ENCODE measurements at regions not wholly inside any gene's neighbourhood (a gene's known extent, or its start where the extent isn't known, plus 50 kb on each side); places are given as distances from the start of the nearest gene placed in this dataset.
A peak's percentile ranks its signal among the peaks of the same experiment; 100 is the strongest.

GRCh38 chr12:17950898-17951297 is 139.1 kb downstream of the RERGL start:
- no peak for ATAC-seq
- intact Hi-C loops (cut with DNase I): no loop called here
- Histone ChIP-seq H3K27me3 (ENCODE audit: insufficient read depth in 3 of 3, low read length in 2 of 3) (no peaks in the 10 kb centered on the region), H3K36me3 (ENCODE audit: insufficient read depth in 1 of 2, low read depth in 1 of 2) (no peaks in the 10 kb centered on the region), H3K27ac (no peak overlapping the region), H3K4me1 (no peaks in the 10 kb centered on the region), H3K4me3 (no peak overlapping the region), H3K9me3 (no peaks in the 10 kb centered on the region)
- DNase-seq: no peak
- TF ChIP-seq CTCF (IDR thresholded peaks at IDR 0.05): no peak
- 43 to 71% (median 51%) methylated on average over 2 of the region's 2 CpGs for WGBS, 3 donors

GRCh38 chr12:17949558-17950141 is 140.3 kb downstream of the RERGL start:
- no peak overlapping the region for H3K27ac ChIP-seq
- no peaks in the 10 kb centered on the region for H3K4me1 ChIP-seq
- H3K4me3 ChIP-seq: no peak overlapping the region
- TF ChIP-seq CTCF (IDR thresholded peaks at IDR 0.05): no peak
- DNase-seq (peak in 1 of 2 donors; percentile 28), ATAC-seq (no peak)
- intact Hi-C loops (cut with DNase I): no loop called here
- no peaks in the 10 kb centered on the region for H3K36me3 ChIP-seq (ENCODE audit: insufficient read depth in 1 of 2, low read depth in 1 of 2)
- H3K27me3 ChIP-seq (ENCODE audit: insufficient read depth in 3 of 3, low read length in 2 of 3): no peaks in the 10 kb centered on the region
- no peaks in the 10 kb centered on the region for H3K9me3 ChIP-seq
- WGBS, 3 donors: 58 to 75% (median 73%) methylated on average over 2 of the region's 2 CpGs

GRCh38 chr12:17928708-17929366 is 161.2 kb downstream of the RERGL start:
- no peak for TF ChIP-seq CTCF (IDR thresholded peaks at IDR 0.05)
- DNase-seq (no peak), ATAC-seq (no peak)
- WGBS, 3 donors: 61 to 69% (median 66%) methylated on average over 4 of the region's 4 CpGs
- Histone ChIP-seq H3K27ac (no peak overlapping the region), H3K4me1 (no peaks in the 10 kb centered on the region), H3K9me3 (no peaks in the 10 kb centered on the region), H3K36me3 (ENCODE audit: insufficient read depth in 1 of 2, low read depth in 1 of 2) (no peaks in the 10 kb centered on the region), H3K4me3 (no peak overlapping the region), H3K27me3 (ENCODE audit: insufficient read depth in 3 of 3, low read length in 2 of 3) (no peaks in the 10 kb centered on the region)
- intact Hi-C loops (cut with DNase I): no loop called here

GRCh38 chr12:17918013-17918412 is 172.0 kb downstream of the RERGL start:
- Histone ChIP-seq H3K27me3 (ENCODE audit: insufficient read depth in 3 of 3, low read length in 2 of 3) (no peaks in the 10 kb centered on the region), H3K4me1 (no peaks in the 10 kb centered on the region), H3K4me3 (no peak overlapping the region), H3K27ac (no peak overlapping the region), H3K36me3 (ENCODE audit: insufficient read depth in 1 of 2, low read depth in 1 of 2) (no peaks in the 10 kb centered on the region), H3K9me3 (no peaks in the 10 kb centered on the region)
- intact Hi-C loops (cut with DNase I): no loop called here
- TF ChIP-seq CTCF (IDR thresholded peaks at IDR 0.05): no peak
- 90 to 95% (median 93%) methylated on average over 1 of the region's 1 CpG for WGBS, 3 donors
- ATAC-seq (no peak), DNase-seq (no peak)

- DNase-seq: no peak
- no peaks in the 10 kb centered on the region for H3K27me3 ChIP-seq (ENCODE audit: insufficient read depth in 3 of 3, low read length in 2 of 3)
- no peaks in the 10 kb centered on the region for H3K9me3 ChIP-seq
- H3K4me1 ChIP-seq: no peaks in the 10 kb centered on the region
- 93 to 98% (median 93%) methylated on average over 1 of the region's 1 CpG for WGBS, 3 donors
- TF ChIP-seq CTCF (IDR thresholded peaks at IDR 0.05): no peak
- no peak overlapping the region for H3K27ac ChIP-seq
- H3K4me3 ChIP-seq: no peak overlapping the region
- no peak for ATAC-seq
- H3K36me3 ChIP-seq (ENCODE audit: insufficient read depth in 1 of 2, low read depth in 1 of 2): no peaks in the 10 kb centered on the region
- intact Hi-C loops (cut with DNase I): no loop called here
These were observed 205.4 kb downstream of the RERGL start for GRCh38 chr12:17884581-17884980.
